ENCODE measurements at regions not wholly inside any gene's neighbourhood (a gene's known extent, or its start where the extent isn't known, plus 50 kb on each side); places are given as distances from the start of the nearest gene placed in this dataset.

GRCh38 chr9:135381762-135382310 is 97.7 kb upstream of the PPP1R26 start:
- ChIA-PET CTCF (no interaction called here), POLR2A (ENCODE audit: unreplicated experiment) (no interaction called here)
- no peak overlapping the region for H2BK120ac ChIP-seq (ENCODE audit: low read depth, low read length)
- no peak overlapping the region for H3K4ac ChIP-seq (ENCODE audit: low read depth, low read length)
- no peak overlapping the region for H3K27ac ChIP-seq (ENCODE audit: insufficient read depth, low read length)
- in situ Hi-C loops (cut with MboI; ENCODE audit: low sequenced_read_pairs), result no loop called here
- H4K8ac ChIP-seq (ENCODE audit: low read depth in 2 of 2, low read length in 2 of 2), result no peak overlapping the region
- no peaks in the 10 kb centered on the region for H3K27me3 ChIP-seq (ENCODE audit: control insufficient read depth, insufficient read depth, low read length)
- no peak overlapping the region for H2BK15ac ChIP-seq (ENCODE audit: low read depth, low read length)
- no CpG with 5 or more reads among the region's 11 CpGs for WGBS, 2 experiments (ENCODE audit: extremely low coverage in 2 of 2, insufficient read length in 1 of 2)
- H3K56ac ChIP-seq (ENCODE audit: extremely low read depth, insufficient read depth, low read length), result no peak overlapping the region
- no peak overlapping the region for H2AK9ac ChIP-seq (replicated peaks; ENCODE audit: low read depth, low read length, poor library complexity)
- no peak overlapping the region for H3K18ac ChIP-seq (ENCODE audit: low read depth, low read length)
- no peak overlapping the region for H2AK5ac ChIP-seq (ENCODE audit: low read depth, low read length)
- no peak overlapping the region for H2AFZ ChIP-seq (replicated peaks; ENCODE audit: low read length, poor library complexity)
- H3K4me3 ChIP-seq (ENCODE audit: insufficient read depth, low read depth, low read length), result no peak overlapping the region
- H4K20me1 ChIP-seq (ENCODE audit: insufficient read depth, low read length), result no peaks in the 10 kb centered on the region
- H2BK20ac ChIP-seq (ENCODE audit: low read depth, low read length), result no peak overlapping the region
- no peak overlapping the region for H4K5ac ChIP-seq (ENCODE audit: low read depth, low read length)
- DNase-seq, result no peak
- no peak for TF ChIP-seq CTCF (conservative IDR thresholded peaks at IDR 0.05; ENCODE audit: low read depth, low read length)
- TF ChIP-seq MXI1 (IDR thresholded peaks at IDR 0.05; ENCODE audit: borderline replicate concordance, low read depth, low read length), result no peak
- no peak for TF ChIP-seq SMC3 (IDR thresholded peaks at IDR 0.05; ENCODE audit: low read depth, low read length)
- TF ChIP-seq CEBPB (IDR thresholded peaks at IDR 0.05; ENCODE audit: low read depth, low read length), result no peak
- no peak for TF ChIP-seq NFE2L2 (IDR thresholded peaks at IDR 0.05; ENCODE audit: low read depth, low read length)
- no peak for ATAC-seq (ENCODE audit: low read depth)
- no peak overlapping the region for H3K23ac ChIP-seq (ENCODE audit: low read depth, low read length)
- no TSS peak for BruUV-seq (replicated peaks)
- no peak overlapping the region for H3K14ac ChIP-seq (replicated peaks; ENCODE audit: low read depth, low read length)
- H3K9ac ChIP-seq (ENCODE audit: low read depth, low read length), result no peak overlapping the region
- no peaks in the 10 kb centered on the region for H3K4me1 ChIP-seq (ENCODE audit: control insufficient read depth, insufficient read depth, low read length)
- H3K4me2 ChIP-seq (ENCODE audit: low read depth, low read length), result no peak overlapping the region
- no peaks in the 10 kb centered on the region for H3K9me1 ChIP-seq (ENCODE audit: insufficient read depth, low read length)
- H3K9me3 ChIP-seq (ENCODE audit: control insufficient read depth, insufficient read depth, low read length), result peaks cover 27% of the 10 kb centered on the region
- no peak overlapping the region for H2BK5ac ChIP-seq (ENCODE audit: low read depth, low read length, poor library complexity, severe bottlenecking)
- H4K91ac ChIP-seq (ENCODE audit: insufficient read depth, low read depth, low read length), result no peak overlapping the region
- dilution Hi-C loops (cut with HindIII; ENCODE audit: low sequenced_read_pairs, unreplicated experiment), result no loop called here
- H3K79me1 ChIP-seq (ENCODE audit: low read depth in 1 of 2, low read length in 2 of 2), result no peaks in the 10 kb centered on the region
- no peaks in the 10 kb centered on the region for H3K36me3 ChIP-seq (ENCODE audit: control insufficient read depth, insufficient read depth, low read length)
- intact Hi-C loops (cut with micrococcal nuclease), result no loop called here

All from IMR-90 (cell line).